Natural killer cell (primary cell): ENCODE measurements at regions not wholly inside any gene's neighbourhood (a gene's known extent, or its start where the extent isn't known, plus 50 kb on each side); places are given as distances from the start of the nearest gene placed in this dataset.

Source experiments
- ATAC-seq, 3 donors: fragments of 150-1000 bp in 2 of 3; fragments of 200-7000 bp in 1 of 3; cut with Tn5 transposase; 1 replicate in 1 of 3; 2 replicates in 2 of 3; pipeline ENCODE4 v1.10.0; 2021; ENCODE audit warnings: mild to moderate bottlenecking in 2 of 3, moderate library complexity in 2 of 3
- DNase-seq, 2 donors: peaks; one replicate each; pipeline versions ENCODE4 v3.0.0 to v3.0.0-alpha.2; 2013 to 2021; ENCODE audit warnings: mixed read lengths in 1 of 2
- H3K27ac ChIP-seq: one replicate; pipeline ENCODE4 v1.5.1; 2013; ENCODE audit warnings: mild to moderate bottlenecking, low read length
- H3K27me3 ChIP-seq: one replicate; pipeline ENCODE4 v1.6.1; 2013; ENCODE audit warnings: low read length; ENCODE audit not compliant: control insufficient read depth, insufficient read depth
- H3K36me3 ChIP-seq: one replicate; pipeline ENCODE4 v1.6.1; 2013; ENCODE audit warnings: low read length; ENCODE audit not compliant: control insufficient read depth, insufficient read depth
- H3K4me1 ChIP-seq: one replicate; pipeline ENCODE4 v1.6.1; 2013; ENCODE audit warnings: low read length; ENCODE audit not compliant: control insufficient read depth, insufficient read depth
- H3K4me3 ChIP-seq: one replicate; pipeline ENCODE4 v1.5.1; 2013; ENCODE audit warnings: low read length
- H3K9me3 ChIP-seq: one replicate; pipeline ENCODE4 v1.6.1; 2013; ENCODE audit warnings: low read length; ENCODE audit not compliant: control insufficient read depth, insufficient read depth
- H3K27ac Mint-ChIP-seq, 2 donors: one replicate each; pipeline ENCODE4 v1.8.0; 2022; ENCODE audit warnings: mild to moderate bottlenecking in 2 of 2, mixed read lengths in 2 of 2, moderate library complexity in 1 of 2
- H3K27me3 Mint-ChIP-seq, 2 donors: one replicate each; pipeline ENCODE4 v1.8.0; 2022; ENCODE audit warnings: low read depth in 2 of 2, mixed read lengths in 2 of 2
- H3K36me3 Mint-ChIP-seq: one replicate; pipeline ENCODE4 v1.8.0; 2022; ENCODE audit warnings: mixed read lengths
- H3K4me1 Mint-ChIP-seq, 2 donors: one replicate each; pipeline ENCODE4 v1.8.0; 2022; ENCODE audit warnings: mixed read lengths in 2 of 2
- H3K4me3 Mint-ChIP-seq: one replicate; pipeline ENCODE4 v1.8.0; 2022; ENCODE audit warnings: mild to moderate bottlenecking, moderate library complexity, mixed read lengths
- H3K9me3 Mint-ChIP-seq, 2 donors: one replicate each; pipeline ENCODE4 v1.8.0; 2022; ENCODE audit warnings: mixed read lengths in 2 of 2
- WGBS: methylation state at CpG from one replicate; pipeline ENCODE4 v1.1.7; 2013; ENCODE audit warnings: missing lambda C conversion rate; ENCODE audit not compliant: insufficient coverage; 5-methylcytosine and 5-hydroxymethylcytosine counted together
- intact Hi-C: fragments of 100-400 bp; cut with micrococcal nuclease; formaldehyde crosslinking; loops from one replicate; pipeline ENCODE4 v1.14.2; 2022
- TF ChIP-seq, protein P1 (sequence below): fragments of 200-600 bp; IDR thresholded peaks from one replicate; pipeline ENCODE4 v1.8.0; 2022; ENCODE audit warnings: antibody characterized with exemption

DNA sequence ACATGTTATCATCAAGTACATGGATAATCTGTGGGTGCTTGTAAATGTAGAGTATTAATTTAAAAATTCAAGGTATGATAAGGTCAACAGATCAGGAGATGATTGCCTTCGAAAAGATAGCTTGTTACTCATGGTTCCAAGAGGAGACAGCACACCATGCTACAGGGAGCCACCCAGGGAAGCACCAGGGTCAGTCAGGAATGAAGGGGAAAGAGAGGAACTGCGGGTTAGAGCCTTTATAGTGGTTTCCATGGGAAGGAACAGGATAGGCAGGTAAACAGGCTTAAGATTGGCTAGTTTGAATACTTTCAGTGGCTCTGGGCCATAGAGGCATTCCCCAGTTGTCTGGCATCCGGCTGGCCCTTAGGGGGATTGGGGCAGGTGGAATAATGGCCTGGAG lies 74.2 kb upstream of the SERTM1 start:
- H3K9me3 Mint-ChIP-seq = peaks cover 8 to 14% of the 10 kb centered on the region in 2 donors
- no peaks in the 10 kb centered on the region for H3K27me3 ChIP-seq
- TF ChIP-seq, protein P1, sequence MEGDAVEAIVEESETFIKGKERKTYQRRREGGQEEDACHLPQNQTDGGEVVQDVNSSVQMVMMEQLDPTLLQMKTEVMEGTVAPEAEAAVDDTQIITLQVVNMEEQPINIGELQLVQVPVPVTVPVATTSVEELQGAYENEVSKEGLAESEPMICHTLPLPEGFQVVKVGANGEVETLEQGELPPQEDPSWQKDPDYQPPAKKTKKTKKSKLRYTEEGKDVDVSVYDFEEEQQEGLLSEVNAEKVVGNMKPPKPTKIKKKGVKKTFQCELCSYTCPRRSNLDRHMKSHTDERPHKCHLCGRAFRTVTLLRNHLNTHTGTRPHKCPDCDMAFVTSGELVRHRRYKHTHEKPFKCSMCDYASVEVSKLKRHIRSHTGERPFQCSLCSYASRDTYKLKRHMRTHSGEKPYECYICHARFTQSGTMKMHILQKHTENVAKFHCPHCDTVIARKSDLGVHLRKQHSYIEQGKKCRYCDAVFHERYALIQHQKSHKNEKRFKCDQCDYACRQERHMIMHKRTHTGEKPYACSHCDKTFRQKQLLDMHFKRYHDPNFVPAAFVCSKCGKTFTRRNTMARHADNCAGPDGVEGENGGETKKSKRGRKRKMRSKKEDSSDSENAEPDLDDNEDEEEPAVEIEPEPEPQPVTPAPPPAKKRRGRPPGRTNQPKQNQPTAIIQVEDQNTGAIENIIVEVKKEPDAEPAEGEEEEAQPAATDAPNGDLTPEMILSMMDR = no peak
- no peaks in the 10 kb centered on the region for H3K36me3 Mint-ChIP-seq
- H3K27ac Mint-ChIP-seq = no peak overlapping the region
- no peak overlapping the region for H3K27ac ChIP-seq
- no peak overlapping the region for H3K4me3 Mint-ChIP-seq
- DNase-seq (no peak), ATAC-seq (no peak)
- no peaks in the 10 kb centered on the region for H3K36me3 ChIP-seq
- H3K4me1 ChIP-seq = no peaks in the 10 kb centered on the region
- H3K27me3 Mint-ChIP-seq = no peaks in the 10 kb centered on the region
- H3K4me1 Mint-ChIP-seq = no peaks in the 10 kb centered on the region
- WGBS = 73% methylated on average over 3 of the region's 3 CpGs
- H3K9me3 ChIP-seq = peaks cover 4% of the 10 kb centered on the region
- H3K4me3 ChIP-seq = no peak overlapping the region
- intact Hi-C loops = no loop called here

DNA sequence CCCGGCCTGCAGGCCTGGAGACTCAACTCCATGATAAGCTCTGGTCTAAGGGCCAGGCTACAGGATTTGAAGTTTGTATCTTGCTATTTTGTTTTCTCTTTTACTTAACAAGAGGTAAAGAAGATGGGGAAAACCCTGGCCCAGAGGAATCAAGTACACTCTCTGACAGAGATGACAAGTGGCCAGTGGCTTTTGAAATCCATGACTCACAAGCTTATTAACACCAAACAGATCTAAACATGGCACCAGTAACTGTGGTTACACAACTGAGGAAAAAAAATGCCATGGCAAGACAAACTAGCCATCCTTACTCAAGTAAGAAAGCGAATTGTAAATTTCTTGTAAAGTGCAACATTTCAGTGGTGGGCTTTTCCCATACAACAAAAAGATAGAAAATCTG lies 72.6 kb upstream of the SERTM1 start:
- intact Hi-C loops = no loop called here
- no peaks in the 10 kb centered on the region for H3K27me3 ChIP-seq
- no peak overlapping the region for H3K27ac ChIP-seq
- H3K36me3 ChIP-seq = no peaks in the 10 kb centered on the region
- H3K27ac Mint-ChIP-seq = no peak overlapping the region
- peaks cover 4% of the 10 kb centered on the region for H3K9me3 ChIP-seq
- peaks cover 8 to 11% of the 10 kb centered on the region in 2 donors for H3K9me3 Mint-ChIP-seq
- no peaks in the 10 kb centered on the region for H3K4me1 ChIP-seq
- ATAC-seq (no peak), DNase-seq (no peak)
- 100% methylated on average over 1 of the region's 2 CpGs for WGBS
- H3K36me3 Mint-ChIP-seq = no peaks in the 10 kb centered on the region
- TF ChIP-seq, protein P1 = no peak
- no peak overlapping the region for H3K4me3 ChIP-seq
- H3K4me1 Mint-ChIP-seq = no peaks in the 10 kb centered on the region
- H3K4me3 Mint-ChIP-seq = no peak overlapping the region
- no peaks in the 10 kb centered on the region for H3K27me3 Mint-ChIP-seq

DNA sequence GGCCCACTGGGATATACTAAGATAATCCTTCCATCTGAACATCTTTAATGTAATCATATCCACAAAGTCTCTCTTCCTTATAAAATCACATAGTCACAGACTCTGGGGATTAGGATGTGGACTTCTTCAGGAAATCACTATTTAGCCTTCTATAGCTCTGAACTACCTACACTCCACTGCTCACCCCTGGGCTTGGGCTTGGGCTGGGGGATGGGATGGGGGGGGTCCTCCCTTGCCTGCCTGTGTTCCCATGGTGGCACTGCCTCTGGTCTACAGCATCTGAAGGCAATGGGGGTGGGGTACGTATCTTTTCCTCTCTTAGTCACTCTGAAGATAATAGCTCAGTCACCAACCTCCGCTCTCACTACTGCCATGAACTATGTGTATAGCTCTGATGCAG lies 67.8 kb upstream of the SERTM1 start:
- Histone ChIP-seq H3K4me3 (no peak overlapping the region), H3K9me3 (no peaks in the 10 kb centered on the region), H3K36me3 (no peaks in the 10 kb centered on the region), H3K27ac (no peak overlapping the region), H3K27me3 (no peaks in the 10 kb centered on the region), H3K4me1 (no peaks in the 10 kb centered on the region)
- no peak overlapping the region for H3K27ac Mint-ChIP-seq
- DNase-seq (no peak), ATAC-seq (peak in 1 of 3 donors; percentile 37)
- intact Hi-C loops = no loop called here
- 100% methylated on average over 1 of the region's 2 CpGs for WGBS
- H3K36me3 Mint-ChIP-seq = no peaks in the 10 kb centered on the region
- no peak overlapping the region for H3K4me3 Mint-ChIP-seq
- no peaks in the 10 kb centered on the region for H3K27me3 Mint-ChIP-seq
- peaks cover 0 to 2% of the 10 kb centered on the region in 2 donors for H3K9me3 Mint-ChIP-seq
- TF ChIP-seq, protein P1 = no peak
- no peaks in the 10 kb centered on the region for H3K4me1 Mint-ChIP-seq

DNA sequence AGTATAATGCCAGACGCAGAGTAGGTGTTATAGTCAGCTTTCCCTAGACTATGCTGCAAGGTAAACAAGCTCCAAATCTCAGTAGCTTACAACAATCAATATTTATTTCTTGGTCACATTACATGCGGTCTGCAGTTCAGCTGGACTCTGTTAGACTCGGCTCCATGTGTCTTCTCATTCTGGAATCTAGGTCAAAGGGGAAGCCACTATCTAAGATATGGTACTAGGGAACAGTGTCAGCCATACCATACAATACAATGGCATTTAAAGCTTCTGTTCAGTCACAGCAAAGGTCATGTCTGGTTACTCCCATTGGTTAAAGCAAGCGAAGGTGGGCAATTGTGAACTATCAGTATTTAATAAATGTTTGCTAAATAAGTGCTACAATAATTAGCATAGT lies 65.3 kb upstream of the SERTM1 start:
- Mint-ChIP-seq H3K27me3 (no peaks in the 10 kb centered on the region), H3K27ac (no peak overlapping the region), H3K9me3 (no peaks in the 10 kb centered on the region), H3K4me1 (no peaks in the 10 kb centered on the region), H3K4me3 (no peak overlapping the region), H3K36me3 (no peaks in the 10 kb centered on the region)
- Histone ChIP-seq H3K4me3 (no peak overlapping the region), H3K9me3 (no peaks in the 10 kb centered on the region), H3K27me3 (no peaks in the 10 kb centered on the region), H3K36me3 (no peaks in the 10 kb centered on the region), H3K27ac (no peak overlapping the region), H3K4me1 (no peaks in the 10 kb centered on the region)
- DNase-seq (no peak), ATAC-seq (no peak)
- WGBS = 98% methylated on average over 3 of the region's 4 CpGs
- TF ChIP-seq, protein P1 = no peak
- intact Hi-C loops = no loop called here
